Activated CD8-positive, alpha-beta memory T cell treated with anti-CD3 and anti-CD28 coated beads, Interleukin-2, amount 10 ng/mL, durations not matched to agents 7 days and 5 days (primary cell): ENCODE measurements at regions not wholly inside any gene's neighbourhood (a gene's known extent, or its start where the extent isn't known, plus 50 kb on each side); places are given as distances from the start of the nearest gene placed in this dataset.
"Not testable (repeated sequence)": the region's sequence is repeated elsewhere in the genome, so short reads cannot be mapped to it uniquely, and the experiment has no call there.

Source experiments
- ATAC-seq: fragments of 150-1000 bp; cut with Tn5 transposase; one replicate; pipeline ENCODE4 v1.10.0; 2021; ENCODE audit warnings: moderate library complexity
- CTCF ChIA-PET: fragments of 350-600 bp; sonication (Branson Sonifier 250); formaldehyde crosslinking; loops from one replicate; lab custom pipeline; 2021; ENCODE audit warnings: antibody characterized with exemption; lab: Charles Lee
- DNase-seq: peaks from one replicate; pipeline ENCODE4 v3.0.0-alpha.2; 2020
- H3K27ac Mint-ChIP-seq: one replicate; pipeline ENCODE4 v1.8.0; 2021; ENCODE audit warnings: mild to moderate bottlenecking, mixed read lengths
- H3K27me3 Mint-ChIP-seq: one replicate; pipeline ENCODE4 v1.8.0; 2021; ENCODE audit warnings: mixed read lengths
- H3K36me3 Mint-ChIP-seq: one replicate; pipeline ENCODE4 v1.8.0; 2021; ENCODE audit warnings: mild to moderate bottlenecking, mixed read lengths
- H3K4me1 Mint-ChIP-seq: one replicate; pipeline ENCODE4 v1.8.0; 2021; ENCODE audit warnings: mixed read lengths
- H3K4me3 Mint-ChIP-seq: one replicate; pipeline ENCODE4 v1.8.0; 2021; ENCODE audit warnings: mild to moderate bottlenecking, moderate library complexity, mixed read lengths
- H3K9me3 Mint-ChIP-seq: one replicate; pipeline ENCODE4 v1.8.0; 2022; ENCODE audit warnings: low read depth, mixed read lengths

DNA sequence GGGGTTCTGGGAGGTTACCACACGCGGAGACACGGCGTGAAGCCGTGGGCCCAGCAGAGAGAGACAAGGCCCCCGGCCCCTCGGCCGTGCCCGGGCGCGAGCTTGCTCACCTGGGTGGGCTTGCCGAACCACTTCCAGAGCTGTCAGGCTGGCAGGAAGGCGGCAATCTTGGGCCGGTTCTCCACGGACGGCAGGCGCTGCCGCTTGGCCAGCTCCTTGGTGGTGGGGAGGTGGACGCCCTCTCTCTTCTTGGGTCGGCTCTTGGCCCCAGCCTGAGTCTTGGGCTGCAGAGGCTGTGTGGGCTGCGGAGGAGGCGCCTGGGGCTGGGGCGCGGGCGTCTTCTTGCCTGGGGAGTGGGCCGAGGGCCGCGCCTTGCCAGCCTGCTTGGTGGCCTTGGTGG lies 426.5 kb upstream of the ZNF722 start:
- H3K27ac Mint-ChIP-seq, H3K36me3 Mint-ChIP-seq, DNase-seq, H3K27me3 Mint-ChIP-seq, ATAC-seq, H3K9me3 Mint-ChIP-seq, H3K4me3 Mint-ChIP-seq, CTCF ChIA-PET, H3K4me1 Mint-ChIP-seq: not testable (repeated sequence)

DNA sequence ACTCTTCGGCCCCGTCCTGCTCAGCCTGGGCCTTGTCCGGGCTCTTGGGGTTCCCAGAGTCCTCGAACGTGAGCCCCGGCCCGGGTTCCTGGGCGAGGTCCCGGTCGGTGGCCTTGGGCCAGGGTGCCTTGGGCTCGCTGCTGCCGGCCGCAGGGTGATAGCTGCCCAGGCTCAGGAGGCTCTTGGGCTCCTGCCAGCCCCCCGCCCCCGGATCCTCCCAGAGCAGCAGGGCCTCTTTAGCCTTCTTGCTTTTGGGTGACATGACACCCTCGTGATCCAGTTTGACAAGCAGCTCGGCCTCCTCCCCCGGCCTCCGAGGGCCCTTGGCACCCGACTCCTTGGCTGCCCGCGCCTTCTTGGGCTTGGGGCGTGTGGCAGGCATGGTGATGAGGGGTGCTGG lies 425.7 kb upstream of the ZNF722 start:
- H3K9me3 Mint-ChIP-seq, H3K4me3 Mint-ChIP-seq, CTCF ChIA-PET, H3K27me3 Mint-ChIP-seq, H3K27ac Mint-ChIP-seq, DNase-seq, H3K4me1 Mint-ChIP-seq, H3K36me3 Mint-ChIP-seq, ATAC-seq: not testable (repeated sequence)

DNA sequence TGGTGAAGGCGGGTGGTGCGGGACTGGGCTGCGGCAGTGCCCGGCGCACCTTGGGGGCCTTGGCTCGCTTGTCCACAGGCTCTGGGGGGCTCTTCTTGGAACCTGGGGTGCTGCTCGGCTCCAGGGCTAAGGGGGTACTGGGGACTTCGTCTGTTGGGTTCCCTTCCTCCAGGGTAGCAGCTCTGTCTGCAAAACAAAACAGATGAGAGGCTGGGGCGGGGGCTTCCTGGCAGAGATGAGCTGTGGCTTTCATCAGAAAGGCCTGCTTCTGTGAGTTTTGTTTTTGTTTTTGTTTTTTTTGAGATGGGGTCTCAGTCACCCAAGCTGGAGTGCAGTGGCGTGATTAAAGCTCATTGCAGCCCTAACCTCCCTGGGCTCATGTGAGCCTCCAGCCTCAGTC lies 425.2 kb upstream of the ZNF722 start:
- H3K27me3 Mint-ChIP-seq, ATAC-seq, H3K4me1 Mint-ChIP-seq, H3K27ac Mint-ChIP-seq, CTCF ChIA-PET, H3K4me3 Mint-ChIP-seq, H3K9me3 Mint-ChIP-seq, DNase-seq, H3K36me3 Mint-ChIP-seq: not testable (repeated sequence)

DNA sequence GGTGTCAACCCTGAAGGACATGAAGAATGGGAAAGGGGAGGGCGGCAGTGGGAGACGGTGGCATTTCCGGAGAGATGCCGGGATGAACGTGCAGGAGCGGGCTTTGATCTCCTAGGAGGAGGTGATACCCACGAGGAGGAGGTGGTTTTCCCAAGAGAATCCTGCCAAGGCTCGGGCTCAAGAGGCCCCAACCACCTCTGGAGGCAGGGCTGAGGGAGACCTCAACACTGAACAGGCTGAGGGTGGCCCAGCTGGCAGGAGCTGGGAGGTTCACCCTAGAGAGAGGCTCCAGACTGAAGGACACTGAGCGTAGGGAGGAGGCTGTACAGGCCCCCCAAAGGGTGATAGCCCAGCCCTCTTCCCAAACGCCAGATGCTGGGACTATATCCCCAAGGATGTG lies 422.2 kb upstream of the ZNF722 start:
- CTCF ChIA-PET, H3K4me3 Mint-ChIP-seq, H3K27ac Mint-ChIP-seq, H3K9me3 Mint-ChIP-seq, DNase-seq, H3K36me3 Mint-ChIP-seq, ATAC-seq, H3K4me1 Mint-ChIP-seq, H3K27me3 Mint-ChIP-seq: not testable (repeated sequence)

DNA sequence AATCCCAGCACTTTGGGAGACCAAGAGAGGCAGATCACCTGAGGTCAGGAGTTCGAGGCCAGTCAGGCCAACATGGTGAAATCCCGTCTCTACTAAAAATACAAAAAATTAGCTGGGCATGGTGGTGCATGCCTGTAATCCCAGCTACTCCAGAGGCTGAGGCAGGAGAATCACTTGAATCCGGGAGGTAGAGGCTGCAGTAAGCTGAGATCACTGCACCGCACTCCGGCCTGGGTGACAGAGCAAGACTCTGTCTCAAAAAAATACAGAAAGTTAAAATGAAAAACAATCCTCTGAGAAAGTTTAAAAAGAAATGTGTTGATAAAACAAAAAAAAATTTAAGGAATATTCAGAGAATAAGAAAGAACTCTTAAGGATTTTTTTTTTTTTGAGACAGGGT lies 421.6 kb upstream of the ZNF722 start:
- H3K27me3 Mint-ChIP-seq, H3K36me3 Mint-ChIP-seq, H3K4me1 Mint-ChIP-seq, DNase-seq, CTCF ChIA-PET, ATAC-seq, H3K4me3 Mint-ChIP-seq, H3K9me3 Mint-ChIP-seq, H3K27ac Mint-ChIP-seq: not testable (repeated sequence)

DNA sequence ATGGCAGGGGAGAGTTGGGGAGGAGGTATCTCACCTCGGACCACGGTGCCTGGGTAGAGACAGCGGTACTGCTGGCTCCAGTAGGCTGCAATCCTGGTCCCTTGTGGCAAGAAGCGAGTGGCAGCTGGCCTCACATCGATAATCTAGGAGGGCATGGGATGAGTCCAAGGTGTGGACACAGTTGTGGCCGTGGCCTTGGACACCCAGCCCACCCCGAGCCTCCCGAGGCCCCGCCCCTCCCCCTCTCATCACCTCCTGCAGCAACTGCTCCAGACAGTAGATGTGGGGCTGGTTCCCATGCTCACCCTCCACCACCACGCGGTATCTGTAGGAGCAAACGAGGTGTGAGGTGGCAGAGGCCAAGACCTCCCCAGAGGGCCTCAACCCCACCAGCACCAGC lies 418.6 kb upstream of the ZNF722 start:
- ATAC-seq, H3K36me3 Mint-ChIP-seq, CTCF ChIA-PET, H3K4me3 Mint-ChIP-seq, H3K27me3 Mint-ChIP-seq, H3K4me1 Mint-ChIP-seq, H3K27ac Mint-ChIP-seq, DNase-seq, H3K9me3 Mint-ChIP-seq: not testable (repeated sequence)

DNA sequence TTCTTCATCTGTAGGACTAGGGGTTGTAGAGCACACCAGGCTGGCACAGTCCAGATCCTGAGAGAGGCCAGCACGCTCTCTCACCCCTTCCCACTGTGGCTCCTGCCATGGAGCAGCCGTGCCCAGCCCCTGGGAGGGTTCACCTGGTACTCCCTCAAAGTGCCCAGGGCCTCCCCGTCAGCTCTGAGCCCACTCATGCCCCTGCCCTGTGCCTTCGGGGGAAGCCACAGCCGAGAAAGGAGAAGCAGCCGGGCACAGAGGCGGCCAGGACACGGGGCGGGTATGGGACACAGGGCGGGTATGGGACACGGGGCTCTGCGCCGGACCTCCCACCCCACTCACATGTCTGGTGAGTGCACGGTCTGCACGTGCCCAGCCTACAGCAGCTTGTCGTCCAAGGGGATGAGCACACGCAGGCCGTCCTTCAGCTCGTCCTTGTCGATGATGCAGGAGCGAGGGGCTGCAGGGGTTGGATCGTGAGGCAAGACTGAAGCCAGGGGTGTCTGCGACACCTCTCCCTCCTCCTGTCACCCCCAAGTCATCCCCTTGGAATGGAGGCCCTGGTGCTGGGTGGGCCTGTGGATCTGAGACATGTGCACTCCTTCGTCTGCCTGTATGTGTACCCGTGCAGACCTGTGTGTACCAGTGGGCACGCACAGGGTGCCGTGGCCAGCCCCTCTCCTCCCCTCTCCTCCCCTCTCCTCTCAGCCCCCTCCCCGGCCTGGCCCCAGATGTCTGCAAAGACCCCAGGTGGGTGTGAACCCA lies 417.9 kb upstream of the ZNF722 start:
- DNase-seq, H3K4me3 Mint-ChIP-seq, H3K4me1 Mint-ChIP-seq, H3K36me3 Mint-ChIP-seq, H3K9me3 Mint-ChIP-seq, ATAC-seq, H3K27me3 Mint-ChIP-seq, CTCF ChIA-PET, H3K27ac Mint-ChIP-seq: not testable (repeated sequence)

DNA sequence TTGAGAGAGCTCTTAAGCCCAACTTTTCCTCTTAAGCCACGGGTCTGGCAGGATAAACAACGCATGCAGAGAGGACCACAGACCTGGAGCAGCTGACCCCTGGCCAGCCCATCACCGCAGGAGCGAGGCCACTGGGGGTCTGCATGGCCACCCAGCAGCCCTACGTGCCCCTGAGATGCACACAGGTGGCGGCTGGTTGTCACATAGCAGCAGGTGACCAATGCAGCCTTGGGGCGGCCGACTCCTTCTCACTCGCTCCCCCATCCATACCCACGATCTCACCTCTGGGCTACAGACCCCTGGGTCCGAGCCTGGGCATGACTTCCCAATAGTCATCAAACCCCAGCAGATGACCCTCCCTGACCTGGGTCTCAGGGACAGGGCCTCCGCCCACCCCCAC lies 415.9 kb upstream of the ZNF722 start:
- CTCF ChIA-PET, H3K36me3 Mint-ChIP-seq, DNase-seq, H3K4me3 Mint-ChIP-seq, H3K27me3 Mint-ChIP-seq, ATAC-seq, H3K27ac Mint-ChIP-seq, H3K9me3 Mint-ChIP-seq, H3K4me1 Mint-ChIP-seq: not testable (repeated sequence)

DNA sequence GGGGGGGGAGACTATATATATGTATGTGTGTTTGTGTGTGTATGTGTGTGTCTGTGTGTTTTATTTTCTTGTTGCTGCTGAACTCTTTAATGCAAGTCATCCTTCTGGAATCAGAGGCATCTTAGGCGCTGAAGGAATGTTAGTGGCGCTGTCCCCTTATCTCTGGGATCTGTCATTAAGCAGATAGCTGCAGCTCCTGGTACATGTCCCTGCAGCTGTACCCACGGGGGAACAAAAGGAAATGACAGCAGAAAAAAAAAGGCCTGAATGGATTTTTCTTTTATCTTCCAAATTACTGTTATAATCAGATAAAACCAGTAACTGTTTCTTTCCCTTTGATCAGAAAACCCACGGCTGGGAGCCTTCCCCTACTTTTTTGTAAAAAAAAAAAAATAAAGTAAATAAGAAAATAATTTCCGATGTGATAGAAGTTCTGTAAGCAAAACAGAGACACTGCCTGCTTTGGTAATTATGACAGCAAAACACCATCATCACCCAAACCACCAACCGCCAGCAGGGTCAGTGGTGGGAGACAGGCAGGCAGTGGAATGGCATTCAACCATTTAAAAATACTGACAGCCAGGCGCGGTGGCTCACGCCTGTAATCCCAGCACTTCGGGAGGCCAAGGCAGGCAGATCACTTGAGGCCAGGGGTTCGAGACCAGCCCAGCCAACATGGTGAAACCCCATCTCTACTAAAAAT lies 411.3 kb upstream of the ZNF722 start:
- H3K27me3 Mint-ChIP-seq: not testable (repeated sequence)

DNA sequence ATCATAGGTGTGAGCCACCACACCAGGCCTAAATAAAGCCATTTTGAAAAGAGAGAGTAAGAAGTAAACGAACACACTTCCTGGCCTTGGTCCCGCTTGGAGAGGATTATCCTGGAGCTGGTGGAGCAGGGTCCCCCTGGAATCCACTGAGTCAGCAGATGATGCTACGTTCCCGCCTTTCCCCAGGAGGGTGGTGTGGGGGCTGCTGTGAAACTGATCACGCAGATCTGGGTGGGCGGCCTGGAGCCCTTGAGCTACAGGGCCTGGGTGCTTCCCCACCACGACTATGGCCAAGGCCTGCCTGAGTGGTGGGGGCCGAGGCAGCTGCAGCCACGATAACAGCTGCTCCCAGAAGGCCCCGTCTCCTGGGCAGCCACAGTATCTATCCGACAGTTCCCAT lies 407.4 kb upstream of the ZNF722 start:
- H3K9me3 Mint-ChIP-seq, H3K4me1 Mint-ChIP-seq, H3K27me3 Mint-ChIP-seq, ATAC-seq, H3K27ac Mint-ChIP-seq, H3K4me3 Mint-ChIP-seq, CTCF ChIA-PET, H3K36me3 Mint-ChIP-seq: not testable (repeated sequence)
- peak; percentile 30 for DNase-seq

More for the DNA sequence above, 411.3 kb upstream of the ZNF722 start:
- H3K4me1 Mint-ChIP-seq, ATAC-seq, H3K36me3 Mint-ChIP-seq, H3K27ac Mint-ChIP-seq, H3K9me3 Mint-ChIP-seq, CTCF ChIA-PET, DNase-seq, H3K4me3 Mint-ChIP-seq: not testable (repeated sequence)

DNA sequence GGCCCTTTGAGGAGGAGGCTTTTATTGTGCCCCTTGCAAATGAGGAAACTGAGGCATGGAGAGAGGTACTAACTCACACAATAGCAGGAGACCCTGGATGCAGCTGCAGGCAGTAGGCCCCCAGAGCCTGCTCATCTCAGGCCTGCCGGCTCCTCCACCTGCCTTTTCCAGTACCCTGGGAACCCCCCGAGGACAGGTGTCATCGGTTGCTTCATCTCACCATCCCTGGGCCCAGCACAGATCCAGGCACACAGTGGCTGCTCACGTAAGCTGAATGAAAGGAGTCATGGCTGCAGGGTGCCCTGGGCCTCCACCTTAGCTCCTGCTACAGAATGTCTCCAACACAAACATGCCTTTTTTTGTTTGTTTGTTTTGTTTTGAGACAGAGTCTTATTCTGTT lies 394.8 kb upstream of the ZNF722 start:
- H3K4me3 Mint-ChIP-seq, H3K9me3 Mint-ChIP-seq, H3K27me3 Mint-ChIP-seq, ATAC-seq, H3K4me1 Mint-ChIP-seq, DNase-seq, H3K27ac Mint-ChIP-seq, CTCF ChIA-PET, H3K36me3 Mint-ChIP-seq: not testable (repeated sequence)

DNA sequence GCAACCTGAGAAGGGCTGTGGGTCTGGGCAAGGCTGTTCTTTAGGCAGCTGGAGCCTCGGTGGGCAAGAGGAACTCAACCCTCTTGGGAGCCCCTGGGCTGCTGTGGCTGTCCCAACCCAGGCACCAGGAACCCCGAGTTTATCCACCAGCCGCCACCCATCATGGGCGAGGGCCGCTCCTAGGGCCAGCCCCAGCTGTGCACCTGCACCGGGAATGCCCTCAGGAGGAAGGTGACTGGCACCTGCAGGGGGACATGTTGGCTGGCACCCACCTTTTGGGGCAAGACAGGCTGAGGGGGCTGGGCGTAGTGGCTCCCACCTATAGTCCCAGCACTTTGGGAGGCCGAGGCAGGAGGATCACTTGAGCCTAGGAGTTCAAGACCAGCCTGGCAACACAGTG lies 393.8 kb upstream of the ZNF722 start:
- H3K4me1 Mint-ChIP-seq, DNase-seq, H3K4me3 Mint-ChIP-seq, CTCF ChIA-PET, H3K9me3 Mint-ChIP-seq, H3K27me3 Mint-ChIP-seq, H3K27ac Mint-ChIP-seq, ATAC-seq, H3K36me3 Mint-ChIP-seq: not testable (repeated sequence)

DNA sequence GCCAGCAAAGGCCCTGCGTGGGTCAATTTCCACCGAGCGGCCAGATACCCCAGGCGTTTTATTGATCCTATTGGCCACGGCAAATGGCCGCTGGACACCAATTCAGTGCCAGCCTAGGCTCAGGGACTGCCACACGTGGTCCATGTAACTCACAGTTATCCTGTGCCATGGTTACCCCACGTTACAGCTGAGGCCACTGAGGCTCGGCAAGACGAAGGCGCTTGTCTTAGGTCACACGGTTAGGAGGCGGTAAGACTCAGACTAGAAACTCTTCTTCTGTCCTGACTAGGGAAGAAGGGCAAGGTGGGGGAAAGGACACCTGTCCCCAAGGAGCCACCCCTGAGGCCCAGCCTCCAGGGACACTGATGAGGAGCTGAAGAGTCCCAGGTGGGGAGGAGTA lies 381.1 kb upstream of the ZNF722 start:
- H3K27me3 Mint-ChIP-seq, CTCF ChIA-PET, H3K9me3 Mint-ChIP-seq, H3K4me3 Mint-ChIP-seq, ATAC-seq, H3K27ac Mint-ChIP-seq, H3K4me1 Mint-ChIP-seq, H3K36me3 Mint-ChIP-seq, DNase-seq: not testable (repeated sequence)

DNA sequence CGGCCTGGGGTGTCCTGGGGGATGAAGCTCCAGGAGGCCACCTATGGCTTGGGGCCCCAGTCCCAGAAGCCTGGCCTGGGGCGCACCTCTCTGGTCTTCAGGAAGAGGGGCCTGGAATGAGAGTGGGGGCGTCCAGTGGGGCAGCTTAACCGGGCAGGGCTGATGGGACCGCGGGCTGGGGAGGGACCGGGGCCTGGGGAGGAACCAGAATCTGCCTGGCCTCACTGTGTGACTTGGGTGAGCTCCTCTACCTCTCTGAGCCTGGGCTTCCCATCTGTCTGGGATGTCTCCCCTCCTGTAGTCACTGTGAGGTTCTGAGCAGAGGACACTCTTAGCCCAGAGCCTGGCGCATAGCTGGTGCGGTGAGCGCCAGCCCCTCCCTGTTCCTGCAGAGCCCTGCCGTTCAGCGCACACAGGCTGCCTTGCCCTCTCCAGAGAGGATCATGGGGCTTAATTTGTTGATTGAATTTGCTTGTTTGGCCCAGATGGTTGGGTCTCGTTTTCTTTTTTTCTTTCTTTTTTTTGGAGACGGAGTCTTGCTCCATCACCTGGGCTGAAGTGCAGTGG lies 378.4 kb upstream of the ZNF722 start:
- CTCF ChIA-PET, H3K27ac Mint-ChIP-seq, H3K36me3 Mint-ChIP-seq, H3K4me1 Mint-ChIP-seq, DNase-seq, ATAC-seq, H3K9me3 Mint-ChIP-seq, H3K4me3 Mint-ChIP-seq, H3K27me3 Mint-ChIP-seq: not testable (repeated sequence)
